ENCODE measurements at regions not wholly inside any gene's neighbourhood (a gene's known extent, or its start where the extent isn't known, plus 50 kb on each side); places are given as distances from the start of the nearest gene placed in this dataset.
"Not testable (repeated sequence)": the region's sequence is repeated elsewhere in the genome, so short reads cannot be mapped to it uniquely, and the experiment has no call there.

- peaks cover 0 to 1% (median 1%) of the 10 kb centered on the region in 3 donors for H3K27me3 Mint-ChIP-seq (ENCODE audit: low read depth in 3 of 3)
- peaks cover 0 to 7% (median 0%) of the 10 kb centered on the region in 7 donors for H3K9me3 Mint-ChIP-seq
- no peak for TF ChIP-seq CTCF (IDR thresholded peaks at IDR 0.05)
- no peak overlapping the region for H2AFZ ChIP-seq (ENCODE audit: insufficient read depth, low read depth, low read length, poor library complexity, severe bottlenecking)
- no peaks in the 10 kb centered on the region for H3K9me3 ChIP-seq (replicated peaks in 1 of 2; ENCODE audit: control insufficient read depth in 1 of 2, insufficient read depth in 1 of 2, low read length in 2 of 2)
- DNase-seq: no peak
- no peak overlapping the region for H3K4me3 ChIP-seq (replicated peaks in 1 of 3; ENCODE audit: low read depth in 2 of 3, low read length in 3 of 3)
- no peaks in the 10 kb centered on the region for H3K36me3 ChIP-seq (replicated peaks in 1 of 2; ENCODE audit: control insufficient read depth in 1 of 2, insufficient read depth in 2 of 2, low read length in 2 of 2)
- H3K79me2 ChIP-seq (ENCODE audit: insufficient read depth, low read length): no peaks in the 10 kb centered on the region
- no peak overlapping the region for H3K27ac Mint-ChIP-seq
- H4K20me1 ChIP-seq (ENCODE audit: insufficient read depth, low read length): no peaks in the 10 kb centered on the region
- H3K27ac ChIP-seq (ENCODE audit: low read depth in 1 of 2, low read length in 2 of 2): no peak overlapping the region
- H3K4me1 ChIP-seq (ENCODE audit: control insufficient read depth in 1 of 2, insufficient read depth in 2 of 2, low read length in 2 of 2): no peaks in the 10 kb centered on the region
- whole genome bisulfite sequencing (ENCODE audit: insufficient coverage): no CpG with 5 or more reads among the region's 1 CpG
- no peaks in the 10 kb centered on the region for H3K27me3 ChIP-seq (ENCODE audit: control insufficient read depth in 2 of 2, insufficient read depth in 2 of 2, low read length in 2 of 2)
- no peak overlapping the region for H3K9ac ChIP-seq (ENCODE audit: insufficient read depth, low read length, poor library complexity, severe bottlenecking)
- H3K4me2 ChIP-seq (replicated peaks; ENCODE audit: extremely low read depth, low read length, poor library complexity, severe bottlenecking): no peak overlapping the region
- no peak overlapping the region for H3K4me3 Mint-ChIP-seq
- H3K36me3 Mint-ChIP-seq: no peaks in the 10 kb centered on the region
- intact Hi-C loops (cut with micrococcal nuclease): no loop called here
- H3K4me1 Mint-ChIP-seq: no peaks in the 10 kb centered on the region
These were observed 1175.2 kb downstream of the NXPH1 start for GRCh38 chr7:9608560-9608959.

DNA sequence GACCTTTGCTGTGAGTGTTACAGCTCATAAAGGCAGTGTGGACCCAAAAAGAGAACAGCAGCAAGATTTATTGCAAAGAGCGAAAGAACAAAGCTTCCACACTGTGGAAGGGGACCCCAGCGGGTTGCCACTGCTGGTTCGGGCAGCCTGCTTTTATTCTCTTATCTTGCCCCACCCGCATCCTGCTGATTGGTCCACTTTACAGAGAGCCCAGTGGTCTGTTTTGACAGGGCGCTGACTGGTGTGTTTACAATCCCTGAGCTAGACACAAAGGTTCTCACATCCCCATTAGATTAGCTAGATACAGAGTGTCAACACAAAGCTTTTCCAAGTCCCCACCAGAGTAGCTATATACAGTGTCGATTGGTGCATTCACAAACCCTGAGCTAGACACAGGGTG is 1187.5 kb downstream of the NXPH1 start:
- H3K27ac ChIP-seq (ENCODE audit: low read depth in 1 of 2, low read length in 2 of 2); H4K20me1 ChIP-seq (ENCODE audit: insufficient read depth, low read length); H3K27me3 Mint-ChIP-seq (ENCODE audit: low read depth in 3 of 3); intact Hi-C loops (cut with micrococcal nuclease); H3K4me1 Mint-ChIP-seq; H3K27me3 ChIP-seq (ENCODE audit: control insufficient read depth in 2 of 2, insufficient read depth in 2 of 2, low read length in 2 of 2); H3K27ac Mint-ChIP-seq; H3K36me3 Mint-ChIP-seq; H3K9ac ChIP-seq (ENCODE audit: insufficient read depth, low read length, poor library complexity, severe bottlenecking); H3K4me3 ChIP-seq (replicated peaks in 1 of 3; ENCODE audit: low read depth in 2 of 3, low read length in 3 of 3); DNase-seq; H3K4me3 Mint-ChIP-seq; H3K36me3 ChIP-seq (replicated peaks in 1 of 2; ENCODE audit: control insufficient read depth in 1 of 2, insufficient read depth in 2 of 2, low read length in 2 of 2); H3K4me2 ChIP-seq (replicated peaks; ENCODE audit: extremely low read depth, low read length, poor library complexity, severe bottlenecking); H3K4me1 ChIP-seq (ENCODE audit: control insufficient read depth in 1 of 2, insufficient read depth in 2 of 2, low read length in 2 of 2); H3K79me2 ChIP-seq (ENCODE audit: insufficient read depth, low read length); H2AFZ ChIP-seq (ENCODE audit: insufficient read depth, low read depth, low read length, poor library complexity, severe bottlenecking): not testable (repeated sequence)
- 100% methylated on average over 5 of the region's 6 CpGs for WGBS (ENCODE audit: insufficient coverage)
- peaks cover 5 to 18% (median 11%) of the 10 kb centered on the region in 7 donors for H3K9me3 Mint-ChIP-seq
- peaks cover 18 to 19% of the 10 kb centered on the region in 2 donors for H3K9me3 ChIP-seq (replicated peaks in 1 of 2; ENCODE audit: control insufficient read depth in 1 of 2, insufficient read depth in 1 of 2, low read length in 2 of 2)

- H3K36me3 Mint-ChIP-seq; H3K27me3 Mint-ChIP-seq (ENCODE audit: low read depth in 3 of 3); H3K36me3 ChIP-seq (replicated peaks in 1 of 2; ENCODE audit: control insufficient read depth in 1 of 2, insufficient read depth in 2 of 2, low read length in 2 of 2); intact Hi-C loops (cut with micrococcal nuclease); H3K4me1 Mint-ChIP-seq; H3K4me3 Mint-ChIP-seq; H3K4me2 ChIP-seq (replicated peaks; ENCODE audit: extremely low read depth, low read length, poor library complexity, severe bottlenecking); H3K4me3 ChIP-seq (replicated peaks in 1 of 3; ENCODE audit: low read depth in 2 of 3, low read length in 3 of 3); H3K27me3 ChIP-seq (ENCODE audit: control insufficient read depth in 2 of 2, insufficient read depth in 2 of 2, low read length in 2 of 2); DNase-seq; H3K79me2 ChIP-seq (ENCODE audit: insufficient read depth, low read length); H3K9ac ChIP-seq (ENCODE audit: insufficient read depth, low read length, poor library complexity, severe bottlenecking); H3K4me1 ChIP-seq (ENCODE audit: control insufficient read depth in 1 of 2, insufficient read depth in 2 of 2, low read length in 2 of 2); H3K27ac Mint-ChIP-seq; H3K27ac ChIP-seq (ENCODE audit: low read depth in 1 of 2, low read length in 2 of 2); H2AFZ ChIP-seq (ENCODE audit: insufficient read depth, low read depth, low read length, poor library complexity, severe bottlenecking); H4K20me1 ChIP-seq (ENCODE audit: insufficient read depth, low read length): not testable (repeated sequence)
- H3K9me3 ChIP-seq (replicated peaks in 1 of 2; ENCODE audit: control insufficient read depth in 1 of 2, insufficient read depth in 1 of 2, low read length in 2 of 2): peaks cover 17 to 18% of the 10 kb centered on the region in 2 donors
- H3K9me3 Mint-ChIP-seq: peaks cover 6 to 18% (median 13%) of the 10 kb centered on the region in 7 donors
- WGBS (ENCODE audit: insufficient coverage): 91% methylated on average over 28 of the region's 44 CpGs
These were observed 1188.0 kb downstream of the NXPH1 start for GRCh38 chr7:9621306-9621902.
